ENCODE measurements at regions not wholly inside any gene's neighbourhood (a gene's known extent, or its start where the extent isn't known, plus 50 kb on each side); places are given as distances from the start of the nearest gene placed in this dataset.

- Histone ChIP-seq H3K4me3 (ENCODE audit: low read depth in 1 of 2, low read length in 2 of 2) (no peak overlapping the region), H3K27me3 (ENCODE audit: control insufficient read depth in 1 of 2, insufficient read depth in 2 of 2, low read length in 2 of 2) (no peaks in the 10 kb centered on the region)
Observed at GRCh38 chr20:48458003-48458377, 369.8 kb downstream of the PREX1 start.

GRCh38 chr20:48457193-48458002, 370.4 kb downstream of the PREX1 start:
- Histone ChIP-seq H3K4me1 (ENCODE audit: control insufficient read depth in 1 of 2, insufficient read depth in 2 of 2, low read length in 2 of 2) (no peaks in the 10 kb centered on the region), H3K4me3 (ENCODE audit: low read depth in 1 of 2, low read length in 2 of 2) (no peak overlapping the region), H3K27me3 (ENCODE audit: control insufficient read depth in 1 of 2, insufficient read depth in 2 of 2, low read length in 2 of 2) (no peaks in the 10 kb centered on the region), H3K9me3 (ENCODE audit: control insufficient read depth in 1 of 2, low read length in 2 of 2) (no peaks in the 10 kb centered on the region), H3K9ac (ENCODE audit: low read depth in 1 of 2, low read length in 2 of 2) (no peak overlapping the region), H3K36me3 (ENCODE audit: control insufficient read depth in 1 of 2, insufficient read depth in 2 of 2, low read length in 2 of 2) (no peaks in the 10 kb centered on the region), H3K27ac (ENCODE audit: low read depth, low read length) (no peak overlapping the region)

More at GRCh38 chr20:48458003-48458377, 369.8 kb downstream of the PREX1 start:
- Histone ChIP-seq H3K9me3 (ENCODE audit: control insufficient read depth in 1 of 2, low read length in 2 of 2) (no peaks in the 10 kb centered on the region), H3K4me1 (ENCODE audit: control insufficient read depth in 1 of 2, insufficient read depth in 2 of 2, low read length in 2 of 2) (no peaks in the 10 kb centered on the region), H3K27ac (ENCODE audit: low read depth, low read length) (no peak overlapping the region), H3K9ac (ENCODE audit: low read depth in 1 of 2, low read length in 2 of 2) (no peak overlapping the region), H3K36me3 (ENCODE audit: control insufficient read depth in 1 of 2, insufficient read depth in 2 of 2, low read length in 2 of 2) (no peaks in the 10 kb centered on the region)

- no peaks in the 10 kb centered on the region for H3K27me3 ChIP-seq (ENCODE audit: control insufficient read depth in 1 of 2, insufficient read depth in 2 of 2, low read length in 2 of 2)
- no peaks in the 10 kb centered on the region for H3K4me1 ChIP-seq (ENCODE audit: control insufficient read depth in 1 of 2, insufficient read depth in 2 of 2, low read length in 2 of 2)
- no peak overlapping the region for H3K9ac ChIP-seq (ENCODE audit: low read depth in 1 of 2, low read length in 2 of 2)
- no peak overlapping the region for H3K27ac ChIP-seq (ENCODE audit: low read depth, low read length)
- H3K9me3 ChIP-seq (ENCODE audit: control insufficient read depth in 1 of 2, low read length in 2 of 2): no peaks in the 10 kb centered on the region
- H3K36me3 ChIP-seq (ENCODE audit: control insufficient read depth in 1 of 2, insufficient read depth in 2 of 2, low read length in 2 of 2): no peaks in the 10 kb centered on the region
- no peak overlapping the region for H3K4me3 ChIP-seq (ENCODE audit: low read depth in 1 of 2, low read length in 2 of 2)
Observed at GRCh38 chr20:48456366-48457192, 371.2 kb downstream of the PREX1 start.

GRCh38 chr20:48455651-48456365, 372.0 kb downstream of the PREX1 start:
- Histone ChIP-seq H3K9ac (ENCODE audit: low read depth in 1 of 2, low read length in 2 of 2) (no peak overlapping the region), H3K36me3 (ENCODE audit: control insufficient read depth in 1 of 2, insufficient read depth in 2 of 2, low read length in 2 of 2) (no peaks in the 10 kb centered on the region), H3K9me3 (ENCODE audit: control insufficient read depth in 1 of 2, low read length in 2 of 2) (no peaks in the 10 kb centered on the region), H3K27ac (ENCODE audit: low read depth, low read length) (no peak overlapping the region), H3K27me3 (ENCODE audit: control insufficient read depth in 1 of 2, insufficient read depth in 2 of 2, low read length in 2 of 2) (no peaks in the 10 kb centered on the region), H3K4me3 (ENCODE audit: low read depth in 1 of 2, low read length in 2 of 2) (no peak overlapping the region), H3K4me1 (ENCODE audit: control insufficient read depth in 1 of 2, insufficient read depth in 2 of 2, low read length in 2 of 2) (no peaks in the 10 kb centered on the region)

- no peaks in the 10 kb centered on the region for H3K9me3 ChIP-seq (ENCODE audit: control insufficient read depth in 1 of 2, low read length in 2 of 2)
- H3K4me3 ChIP-seq (ENCODE audit: low read depth in 1 of 2, low read length in 2 of 2): no peak overlapping the region
- no peak overlapping the region for H3K27ac ChIP-seq (ENCODE audit: low read depth, low read length)
- no peaks in the 10 kb centered on the region for H3K36me3 ChIP-seq (ENCODE audit: control insufficient read depth in 1 of 2, insufficient read depth in 2 of 2, low read length in 2 of 2)
- H3K4me1 ChIP-seq (ENCODE audit: control insufficient read depth in 1 of 2, insufficient read depth in 2 of 2, low read length in 2 of 2): no peaks in the 10 kb centered on the region
- H3K9ac ChIP-seq (ENCODE audit: low read depth in 1 of 2, low read length in 2 of 2): no peak overlapping the region
- no peaks in the 10 kb centered on the region for H3K27me3 ChIP-seq (ENCODE audit: control insufficient read depth in 1 of 2, insufficient read depth in 2 of 2, low read length in 2 of 2)
Observed at GRCh38 chr20:48454671-48455490, 372.9 kb downstream of the PREX1 start.

GRCh38 chr20:48453477-48454093, 374.2 kb downstream of the PREX1 start:
- Histone ChIP-seq H3K27ac (ENCODE audit: low read depth, low read length) (no peak overlapping the region), H3K4me3 (ENCODE audit: low read depth in 1 of 2, low read length in 2 of 2) (no peak overlapping the region), H3K9ac (ENCODE audit: low read depth in 1 of 2, low read length in 2 of 2) (no peak overlapping the region), H3K9me3 (ENCODE audit: control insufficient read depth in 1 of 2, low read length in 2 of 2) (no peaks in the 10 kb centered on the region), H3K4me1 (ENCODE audit: control insufficient read depth in 1 of 2, insufficient read depth in 2 of 2, low read length in 2 of 2) (no peaks in the 10 kb centered on the region), H3K27me3 (ENCODE audit: control insufficient read depth in 1 of 2, insufficient read depth in 2 of 2, low read length in 2 of 2) (no peaks in the 10 kb centered on the region), H3K36me3 (ENCODE audit: control insufficient read depth in 1 of 2, insufficient read depth in 2 of 2, low read length in 2 of 2) (no peaks in the 10 kb centered on the region)

GRCh38 chr20:48451401-48451800, 376.4 kb downstream of the PREX1 start:
- no peaks in the 10 kb centered on the region for H3K27me3 ChIP-seq (ENCODE audit: control insufficient read depth in 1 of 2, insufficient read depth in 2 of 2, low read length in 2 of 2)

GRCh38 chr20:48448666-48449600, 378.9 kb downstream of the PREX1 start:
- H3K27ac ChIP-seq (ENCODE audit: low read depth, low read length): no peak overlapping the region
- H3K4me3 ChIP-seq (ENCODE audit: low read depth in 1 of 2, low read length in 2 of 2): no peak overlapping the region

More at GRCh38 chr20:48451401-48451800, 376.4 kb downstream of the PREX1 start:
- no peak overlapping the region for H3K9ac ChIP-seq (ENCODE audit: low read depth in 1 of 2, low read length in 2 of 2)
- H3K4me1 ChIP-seq (ENCODE audit: control insufficient read depth in 1 of 2, insufficient read depth in 2 of 2, low read length in 2 of 2): no peaks in the 10 kb centered on the region
- no peaks in the 10 kb centered on the region for H3K9me3 ChIP-seq (ENCODE audit: control insufficient read depth in 1 of 2, low read length in 2 of 2)
- H3K27ac ChIP-seq (ENCODE audit: low read depth, low read length): no peak overlapping the region
- no peaks in the 10 kb centered on the region for H3K36me3 ChIP-seq (ENCODE audit: control insufficient read depth in 1 of 2, insufficient read depth in 2 of 2, low read length in 2 of 2)
- H3K4me3 ChIP-seq (ENCODE audit: low read depth in 1 of 2, low read length in 2 of 2): no peak overlapping the region

More at GRCh38 chr20:48448666-48449600, 378.9 kb downstream of the PREX1 start:
- Histone ChIP-seq H3K27me3 (ENCODE audit: control insufficient read depth in 1 of 2, insufficient read depth in 2 of 2, low read length in 2 of 2) (no peaks in the 10 kb centered on the region), H3K36me3 (ENCODE audit: control insufficient read depth in 1 of 2, insufficient read depth in 2 of 2, low read length in 2 of 2) (no peaks in the 10 kb centered on the region), H3K9ac (ENCODE audit: low read depth in 1 of 2, low read length in 2 of 2) (no peak overlapping the region), H3K4me1 (ENCODE audit: control insufficient read depth in 1 of 2, insufficient read depth in 2 of 2, low read length in 2 of 2) (no peaks in the 10 kb centered on the region), H3K9me3 (ENCODE audit: control insufficient read depth in 1 of 2, low read length in 2 of 2) (peaks cover 4 to 6% of the 10 kb centered on the region in 2 donors)
